Activated CD4-positive, alpha-beta T cell treated with anti-CD3 and anti-CD28 coated beads, Interleukin-2, amount 10 ng/mL, durations not matched to agents 24 days and 14 days (primary cell): ENCODE measurements at regions not wholly inside any gene's neighbourhood (a gene's known extent, or its start where the extent isn't known, plus 50 kb on each side); places are given as distances from the start of the nearest gene placed in this dataset.

Experiments used
- DNase-seq: peaks from one replicate; pipeline ENCODE4 v3.0.0; 2022
- H3K27ac Mint-ChIP-seq: one replicate; pipeline ENCODE4 v1.8.0; 2022; ENCODE audit warnings: mild to moderate bottlenecking, mixed read lengths
- H3K27me3 Mint-ChIP-seq: one replicate; pipeline ENCODE4 v1.8.0; 2022; ENCODE audit warnings: mixed read lengths
- H3K36me3 Mint-ChIP-seq: one replicate; pipeline ENCODE4 v1.8.0; 2022; ENCODE audit warnings: low read depth, mild to moderate bottlenecking, mixed read lengths
- H3K4me1 Mint-ChIP-seq: one replicate; pipeline ENCODE4 v1.8.0; 2021; ENCODE audit warnings: mixed read lengths
- H3K4me3 Mint-ChIP-seq: one replicate; pipeline ENCODE4 v1.8.0; 2022; ENCODE audit warnings: mild to moderate bottlenecking, moderate library complexity, mixed read lengths
- H3K9me3 Mint-ChIP-seq: one replicate; pipeline ENCODE4 v1.8.0; 2021; ENCODE audit warnings: mixed read lengths
- intact Hi-C: fragments of 100-400 bp; cut with micrococcal nuclease; formaldehyde crosslinking; loops from one replicate; pipeline ENCODE4 v1.15.1; 2023

GRCh38 chr10:98332623-98333269 lies 64.8 kb upstream of the LOXL4 start:
- Mint-ChIP-seq H3K4me1 (no peaks in the 10 kb centered on the region), H3K4me3 (no peak overlapping the region), H3K27me3 (peaks cover 11% of the 10 kb centered on the region), H3K27ac (no peak overlapping the region), H3K36me3 (no peaks in the 10 kb centered on the region), H3K9me3 (peaks cover 3% of the 10 kb centered on the region)
- intact Hi-C loops, result no loop called here
- no peak for DNase-seq

GRCh38 chr10:98331885-98332284 lies 63.9 kb upstream of the LOXL4 start:
- peak; percentile 57 for DNase-seq
- Mint-ChIP-seq H3K36me3 (no peaks in the 10 kb centered on the region), H3K9me3 (peaks cover 3% of the 10 kb centered on the region)

DNA sequence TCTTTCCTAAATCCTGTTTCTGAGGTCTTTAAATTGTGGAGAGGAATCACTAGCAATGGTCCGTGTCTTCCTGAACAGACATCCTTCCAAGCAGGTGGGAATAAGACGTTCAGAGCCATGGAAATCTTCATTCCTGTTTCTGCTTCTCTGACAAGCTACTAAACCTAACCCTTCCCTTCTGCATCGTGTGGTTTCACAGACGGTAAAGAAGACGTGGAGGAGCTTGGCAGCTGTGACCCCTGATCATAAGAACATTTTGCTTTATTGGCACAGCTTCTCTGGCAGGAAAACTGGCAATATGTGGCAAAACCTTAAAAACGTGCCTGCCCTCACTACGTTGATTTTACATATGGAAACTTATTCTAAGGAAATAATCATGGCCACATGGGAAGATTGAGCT lies 63.0 kb upstream of the LOXL4 start:
- Mint-ChIP-seq H3K4me1 (no peaks in the 10 kb centered on the region), H3K27ac (no peak overlapping the region), H3K9me3 (peaks cover 3% of the 10 kb centered on the region), H3K36me3 (no peaks in the 10 kb centered on the region), H3K4me3 (no peak overlapping the region), H3K27me3 (peaks cover 10% of the 10 kb centered on the region)
- DNase-seq, result no peak
- intact Hi-C loops, result no loop called here

More at GRCh38 chr10:98331885-98332284, 63.9 kb upstream of the LOXL4 start:
- intact Hi-C loops, result no loop called here
- H3K4me1 Mint-ChIP-seq, result no peaks in the 10 kb centered on the region
- no peak overlapping the region for H3K4me3 Mint-ChIP-seq
- no peak overlapping the region for H3K27ac Mint-ChIP-seq
- peaks cover 7% of the 10 kb centered on the region for H3K27me3 Mint-ChIP-seq

DNA sequence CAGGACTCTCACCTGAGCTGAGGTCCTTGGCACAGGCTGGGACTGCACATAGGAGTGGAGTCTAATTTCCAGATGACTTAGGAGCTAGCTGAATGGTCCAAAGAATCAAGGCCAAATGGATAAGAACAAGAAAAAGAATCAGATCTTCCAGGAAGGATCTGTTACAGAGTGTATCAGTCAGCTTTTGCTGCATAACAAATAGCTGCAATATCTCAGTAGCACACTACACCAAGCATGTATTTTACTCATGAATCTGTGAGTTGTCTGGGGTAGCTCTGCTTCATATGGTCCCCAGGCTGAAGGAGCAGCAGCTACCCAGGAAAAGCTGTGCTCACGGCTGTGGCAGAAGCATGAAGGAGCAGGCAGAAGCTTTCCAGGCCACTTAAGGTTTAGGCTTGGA lies 60.6 kb upstream of the LOXL4 start:
- Mint-ChIP-seq H3K27ac (no peak overlapping the region), H3K4me3 (no peak overlapping the region), H3K9me3 (peaks cover 3% of the 10 kb centered on the region), H3K36me3 (no peaks in the 10 kb centered on the region), H3K27me3 (peaks cover 8% of the 10 kb centered on the region), H3K4me1 (no peaks in the 10 kb centered on the region)
- no peak for DNase-seq
- intact Hi-C loops, result no loop called here

DNA sequence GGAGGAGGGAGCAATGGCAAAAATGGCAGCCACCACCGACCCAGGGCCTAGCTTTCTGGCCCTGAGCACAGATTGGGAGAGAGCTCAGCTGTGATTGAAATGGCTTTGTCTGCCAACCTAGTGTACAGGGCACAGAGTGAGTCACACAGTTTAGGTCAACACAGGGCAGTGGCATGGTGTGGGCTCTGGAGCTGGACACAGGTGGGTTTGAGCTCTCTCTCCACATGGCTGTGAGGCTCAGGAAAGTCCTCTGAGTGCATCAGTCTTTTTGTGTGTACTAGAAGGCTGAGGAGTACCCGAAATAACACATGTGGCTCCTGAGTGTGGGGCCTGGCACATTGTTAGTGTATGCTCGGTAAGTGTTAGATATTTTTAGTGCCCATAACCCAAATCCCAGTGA lies 60.2 kb upstream of the LOXL4 start:
- Mint-ChIP-seq H3K4me3 (no peak overlapping the region), H3K4me1 (no peaks in the 10 kb centered on the region), H3K27ac (no peak overlapping the region), H3K9me3 (peaks cover 3% of the 10 kb centered on the region), H3K27me3 (peaks cover 6% of the 10 kb centered on the region), H3K36me3 (no peaks in the 10 kb centered on the region)
- no peak for DNase-seq
- intact Hi-C loops, result no loop called here

DNA sequence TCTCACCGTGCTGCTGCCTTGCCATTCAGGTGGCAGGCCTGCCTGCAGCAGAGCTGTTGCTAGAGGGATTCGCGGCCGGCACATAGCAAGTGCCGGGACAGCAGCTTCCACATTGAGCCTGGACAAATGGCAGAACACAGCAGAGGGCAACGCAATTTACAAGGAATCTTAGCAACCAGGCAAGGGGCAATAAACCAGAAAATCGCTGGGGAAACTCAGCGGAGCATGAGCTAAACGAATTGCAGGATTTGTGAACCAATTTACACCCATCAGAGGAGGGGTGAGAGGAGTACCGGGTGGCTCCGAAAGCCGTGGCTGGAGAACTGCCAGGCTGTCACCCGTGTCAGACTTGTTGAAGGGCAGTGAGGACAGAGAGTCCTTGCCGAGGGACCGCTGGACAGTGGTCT lies 58.6 kb upstream of the LOXL4 start:
- H3K4me3 Mint-ChIP-seq, result no peak overlapping the region
- H3K9me3 Mint-ChIP-seq, result peaks cover 3% of the 10 kb centered on the region
- H3K4me1 Mint-ChIP-seq, result no peaks in the 10 kb centered on the region
- H3K27me3 Mint-ChIP-seq, result peaks cover 6% of the 10 kb centered on the region
- H3K27ac Mint-ChIP-seq, result no peak overlapping the region
- DNase-seq, result no peak
- H3K36me3 Mint-ChIP-seq, result no peaks in the 10 kb centered on the region
- intact Hi-C loops, result no loop called here

- peaks cover 4% of the 10 kb centered on the region for H3K27me3 Mint-ChIP-seq
- H3K9me3 Mint-ChIP-seq, result peaks cover 2% of the 10 kb centered on the region
- intact Hi-C loops, result no loop called here
- no peak overlapping the region for H3K27ac Mint-ChIP-seq
- H3K4me3 Mint-ChIP-seq, result no peak overlapping the region
- no peaks in the 10 kb centered on the region for H3K36me3 Mint-ChIP-seq
- no peak for DNase-seq
- no peaks in the 10 kb centered on the region for H3K4me1 Mint-ChIP-seq
Observed at GRCh38 chr10:98323221-98324164, 55.5 kb upstream of the LOXL4 start.

DNA sequence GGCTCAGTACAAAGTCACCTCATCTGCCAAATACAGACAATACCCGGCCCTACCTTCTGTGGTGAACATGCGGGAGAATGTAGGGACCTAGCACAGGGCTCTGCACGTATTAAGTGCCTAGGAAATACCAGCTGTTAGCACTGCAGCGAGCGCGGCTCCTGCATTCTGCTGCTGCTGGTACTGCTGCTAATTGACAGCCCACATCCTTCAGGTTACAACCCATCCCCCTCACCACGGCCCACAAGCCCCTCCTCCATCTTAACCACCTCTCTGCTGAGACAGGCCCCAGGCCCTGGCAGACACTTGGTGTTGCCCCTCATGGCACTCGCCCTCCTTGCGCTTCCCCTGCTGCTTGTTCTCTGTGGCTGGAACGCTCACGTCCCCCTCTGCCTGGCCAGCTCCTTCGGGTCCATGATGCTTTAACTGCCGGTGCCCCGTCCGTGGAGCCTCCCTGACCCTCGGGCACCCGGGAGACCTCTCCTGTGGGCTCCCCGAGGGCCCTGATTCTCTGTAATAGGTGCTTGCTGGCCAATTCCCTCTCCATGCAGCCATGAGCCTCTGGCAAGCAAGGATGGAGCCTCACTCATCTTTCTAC lies 53.3 kb upstream of the LOXL4 start:
- no peak for DNase-seq
- Mint-ChIP-seq H3K27me3 (peaks cover under 1% of the 10 kb centered on the region), H3K4me3 (no peak overlapping the region), H3K27ac (no peak overlapping the region), H3K4me1 (no peaks in the 10 kb centered on the region), H3K36me3 (no peaks in the 10 kb centered on the region), H3K9me3 (no peaks in the 10 kb centered on the region)
- intact Hi-C loops, result no loop called here

DNA sequence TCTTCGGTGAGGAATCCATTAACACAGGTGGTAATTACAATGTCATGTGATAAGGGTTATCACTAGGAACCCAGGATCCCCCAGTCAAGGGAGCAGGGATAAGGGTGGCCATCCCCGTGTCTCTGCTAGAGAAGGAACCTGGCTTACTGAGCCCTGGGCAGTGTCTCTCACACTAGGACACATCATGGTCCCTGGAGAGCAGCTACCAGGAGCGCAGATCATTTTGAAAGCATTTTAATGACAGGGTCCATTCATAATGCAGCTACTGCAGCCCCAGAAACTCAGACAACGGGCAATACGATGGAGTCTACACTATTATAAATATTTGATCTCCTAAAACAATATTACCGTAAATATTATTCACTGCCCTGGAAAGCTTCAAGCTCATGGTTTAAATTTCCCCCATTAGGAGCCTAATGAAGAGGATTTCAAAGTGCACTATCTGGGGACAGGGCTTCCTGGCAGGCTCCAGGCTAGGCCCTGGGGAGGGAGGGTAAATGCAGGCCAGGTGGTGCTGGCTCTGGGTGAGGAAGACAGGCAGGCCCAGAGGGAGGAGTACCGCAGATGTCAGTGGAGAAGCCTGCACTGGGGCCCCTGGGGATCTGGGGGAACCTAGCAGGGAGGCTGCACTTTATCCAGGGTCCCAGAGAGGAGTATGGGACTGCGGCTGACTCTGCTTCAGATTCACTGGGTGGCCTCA lies 52.6 kb upstream of the LOXL4 start:
- no peaks in the 10 kb centered on the region for H3K9me3 Mint-ChIP-seq
- intact Hi-C loops, result no loop called here
- no peaks in the 10 kb centered on the region for H3K36me3 Mint-ChIP-seq
- no peaks in the 10 kb centered on the region for H3K27me3 Mint-ChIP-seq
- no peak overlapping the region for H3K27ac Mint-ChIP-seq
- no peak for DNase-seq
- H3K4me3 Mint-ChIP-seq, result no peak overlapping the region
- no peaks in the 10 kb centered on the region for H3K4me1 Mint-ChIP-seq

DNA sequence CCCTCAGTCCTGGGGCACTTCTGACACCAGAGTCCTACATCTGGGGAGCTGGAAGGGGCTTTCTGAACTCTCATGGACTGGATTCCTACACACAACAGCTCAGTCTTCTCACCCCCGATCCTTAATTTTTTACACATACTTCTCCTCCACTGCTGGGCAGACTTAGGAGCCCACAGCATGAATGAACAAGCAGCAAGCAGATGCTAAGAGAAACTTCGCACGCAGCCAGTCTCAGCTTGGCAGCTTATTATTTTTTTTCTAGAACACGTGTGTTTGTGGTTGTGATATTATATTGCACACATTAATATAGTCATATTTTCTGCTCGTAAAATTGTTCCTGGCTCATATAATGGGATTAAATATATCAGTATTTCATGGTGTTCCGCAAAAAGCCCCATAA lies 50.9 kb upstream of the LOXL4 start:
- intact Hi-C loops, result no loop called here
- no peak overlapping the region for H3K4me3 Mint-ChIP-seq
- no peaks in the 10 kb centered on the region for H3K4me1 Mint-ChIP-seq
- H3K36me3 Mint-ChIP-seq, result no peaks in the 10 kb centered on the region
- peaks cover 1% of the 10 kb centered on the region for H3K27me3 Mint-ChIP-seq
- H3K27ac Mint-ChIP-seq, result no peak overlapping the region
- H3K9me3 Mint-ChIP-seq, result no peaks in the 10 kb centered on the region
- DNase-seq, result no peak
